A549 (cell line): ENCODE measurements at regions not wholly inside any gene's neighbourhood (a gene's known extent, or its start where the extent isn't known, plus 50 kb on each side); places are given as distances from the start of the nearest gene placed in this dataset.

ENCODE experiments used
- ATAC-seq, 2 experiments: fragments of 200-7000 bp in 1 of 2; fragments of >200 bp in 1 of 2; cut with Nextera tagmentation in 1 of 2; cut with Tn5 transposase in 1 of 2; 3 replicates each; pipeline versions ENCODE4 v1.8.0 to v1.9.1; 2018 to 2020; ENCODE audit warnings: mild to moderate bottlenecking in 1 of 2, moderate library complexity in 1 of 2
- CTCF ChIA-PET: fragments of 300-600 bp; sonication (Branson Sonifier 250); formaldehyde crosslinking; extraction: SDS; loops from one replicate; lab custom pipeline; 2021; ENCODE audit warnings: antibody characterized with exemption, inconsistent platforms; lab: Yijun Ruan, JAX
- POLR2A ChIA-PET: fragments of 350-600 bp; formaldehyde crosslinking; extraction: SDS; loops from one replicate; lab custom pipeline; 2021; ENCODE audit warnings: antibody characterized with exemption, inconsistent platforms; lab: Yijun Ruan, JAX
- DNase-seq, 2 experiments: peaks; one replicate each; pipeline versions ENCODE4 v3.0.0 to v3.0.0-alpha.2; 2011 to 2016; ENCODE audit warnings: low read depth in 1 of 2, low spot score in 1 of 2
- FAIRE-seq: peaks from 2 replicates; lab custom pipeline; 2011; peaks lifted over from hg19 to GRCh38; lab: Jason Lieb, UNC
- H3K27ac ChIP-seq, 2 experiments: fragments of >200 bp; sonication (Bioruptor Twin); formaldehyde crosslinking; 3 replicates each; pipeline ENCODE4 v1.5.1; 2016 to 2017
- H3K4me1 ChIP-seq: fragments of >200 bp; sonication (Bioruptor Twin); formaldehyde crosslinking; 3 replicates; pipeline ENCODE4 v1.6.1; 2016
- H3K4me2 ChIP-seq: fragments of >200 bp; sonication (Bioruptor Twin); formaldehyde crosslinking; 3 replicates; pipeline ENCODE4 v1.6.1; 2016
- H3K4me3 ChIP-seq: fragments of >200 bp; sonication (Bioruptor Twin); formaldehyde crosslinking; 3 replicates; pipeline ENCODE4 v1.5.1; 2016
- H3K9me3 ChIP-seq: fragments of >200 bp; sonication (Bioruptor Twin); formaldehyde crosslinking; 3 replicates; pipeline ENCODE4 v1.6.1; 2016
- BHLHE40 ChIP-seq: IDR thresholded peaks from 2 replicates; pipeline ENCODE4 v1.6.1; 2012; ENCODE audit warnings: low read depth, low read length, inconsistent platforms
- CHD2 ChIP-seq: fragments of 150-350 bp; IDR thresholded peaks from 2 replicates; pipeline ENCODE4 v1.6.1; 2014; ENCODE audit warnings: low read length; ENCODE audit not compliant: partially characterized antibody
- EHMT2 ChIP-seq: fragments of 200-600 bp; sonication (generic); IDR thresholded peaks from 2 replicates; pipeline ENCODE4 v1.6.1; 2016; ENCODE audit warnings: antibody characterized with exemption, low read depth, mild to moderate bottlenecking, moderate library complexity
- EP300 ChIP-seq, 2 experiments: fragments of >200 bp; sonication (Bioruptor Twin); formaldehyde crosslinking; IDR thresholded peaks; 2 replicates in 1 of 2; 3 replicates in 1 of 2; pipeline ENCODE4 v1.6.1; 2016 to 2017
- FOSB ChIP-seq: fragments of 250-450 bp; sonication (Bioruptor Pico); IDR thresholded peaks from 2 replicates; pipeline ENCODE4 v1.5.0; 2020; ENCODE audit warnings: mild to moderate bottlenecking, moderate library complexity
- FOXS1 ChIP-seq: fragments of 250-450 bp; sonication (Bioruptor Pico); IDR thresholded peaks from 2 replicates; pipeline ENCODE4 v1.5.0; 2020; ENCODE audit warnings: mild to moderate bottlenecking, moderate library complexity
- HDAC2 ChIP-seq: fragments of 200-600 bp; sonication (generic); IDR thresholded peaks from 2 replicates; pipeline ENCODE4 v1.6.1; 2016
- HES2 ChIP-seq: fragments of >200 bp; sonication (Bioruptor Twin); formaldehyde crosslinking; IDR thresholded peaks from 2 replicates; pipeline ENCODE4 v1.6.1; 2016
- JUN ChIP-seq, 2 experiments: fragments of >200 bp; sonication (Bioruptor Twin); formaldehyde crosslinking; IDR thresholded peaks; 2 replicates in 1 of 2; 3 replicates in 1 of 2; pipeline ENCODE4 v1.6.1; 2016 to 2017
- MAFK ChIP-seq: fragments of 450-650 bp; IDR thresholded peaks from 2 replicates; pipeline ENCODE4 v1.6.1; 2014; ENCODE audit not compliant: partially characterized antibody
- MAX ChIP-seq: IDR thresholded peaks from 2 replicates; pipeline ENCODE4 v1.6.1; 2012
- MAZ ChIP-seq: fragments of 150-350 bp; IDR thresholded peaks from 2 replicates; pipeline ENCODE4 v1.6.1; 2014; ENCODE audit warnings: antibody characterized with exemption, low read depth, low read length, borderline replicate concordance
- MYC ChIP-seq: IDR thresholded peaks from 2 replicates; pipeline ENCODE4 v1.6.1; 2012; ENCODE audit warnings: mild to moderate bottlenecking, inconsistent platforms, low read length, improper control_type of control experiment, borderline replicate concordance
- NR3C1 ChIP-seq: fragments of >200 bp; sonication (Bioruptor Twin); formaldehyde crosslinking; IDR thresholded peaks from 3 replicates; pipeline ENCODE4 v1.6.1; 2017
- POLR2AphosphoS2 ChIP-seq: conservative IDR thresholded peaks from 2 replicates; pipeline ENCODE4 v1.6.1; 2012; ENCODE audit warnings: low read length, improper control_type of control experiment, inconsistent platforms
- RAD21 ChIP-seq, 2 experiments: fragments of >200 bp in 1 of 2; sonication (Bioruptor Twin) in 1 of 2; formaldehyde crosslinking in 1 of 2; IDR thresholded peaks in 1 of 2; conservative IDR thresholded peaks in 1 of 2; 2 replicates in 1 of 2; 3 replicates in 1 of 2; pipeline ENCODE4 v1.6.1; 2012 to 2018; ENCODE audit warnings: inconsistent platforms in 1 of 2
- RARB ChIP-seq: fragments of 250-450 bp; sonication (Bioruptor Pico); IDR thresholded peaks from 2 replicates; pipeline ENCODE4 v1.8.0; 2021; ENCODE audit warnings: mild to moderate bottlenecking, moderate library complexity
- REST ChIP-seq: fragments of 200-600 bp; sonication (generic); IDR thresholded peaks from 2 replicates; pipeline ENCODE4 v1.6.1; 2016; ENCODE audit warnings: antibody characterized with exemption, mild to moderate bottlenecking, moderate library complexity
- RFX5 ChIP-seq: fragments of 450-650 bp; IDR thresholded peaks from 2 replicates; pipeline ENCODE4 v1.7.1; 2014; ENCODE audit warnings: antibody characterized with exemption, mild to moderate bottlenecking, moderate library complexity
- SREBF2 ChIP-seq: fragments of 450-650 bp; IDR thresholded peaks from 2 replicates; pipeline ENCODE4 v1.6.1; 2014; ENCODE audit warnings: mild to moderate bottlenecking, moderate library complexity
- TFCP2L1 ChIP-seq: fragments of 250-450 bp; sonication (Bioruptor Pico); IDR thresholded peaks from 2 replicates; pipeline ENCODE4 v1.5.0; 2021; ENCODE audit warnings: mild to moderate bottlenecking
- ZSCAN20 ChIP-seq: fragments of 250-450 bp; sonication (Bioruptor Pico); IDR thresholded peaks from 2 replicates; pipeline ENCODE4 v1.8.0; 2022; ENCODE audit warnings: mild to moderate bottlenecking, moderate library complexity
- WGBS: methylation state at CpG from one replicate; pipeline ENCODE4 v1.1.6; 2017; ENCODE audit errors: missing lambda C conversion rate; 5-methylcytosine and 5-hydroxymethylcytosine counted together

GRCh38 chr13:47374741-47375140, 477.9 kb upstream of the HTR2A start:
- Histone ChIP-seq H3K27ac (no peak overlapping the region), H3K9me3 (no peaks in the 10 kb centered on the region), H3K4me2 (no peak overlapping the region), H3K4me3 (no peak overlapping the region), H3K4me1 (no peaks in the 10 kb centered on the region)
- TF ChIP-seq MYC (no peak), JUN (IDR thresholded peaks at IDR 0.05) (no peak), BHLHE40 (no peak), EP300 (IDR thresholded peaks at IDR 0.05) (no peak), FOXS1 (CRISPR knock-in tag) (no peak), TFCP2L1 (CRISPR knock-in tag) (no peak), MAX (no peak), MAZ (no peak), CHD2 (no peak)
- FAIRE-seq (no peak), DNase-seq (no peak), ATAC-seq (no peak)
- ChIA-PET POLR2A (no interaction called here), CTCF (no interaction called here)
- 0% methylated on average over 1 of the region's 1 CpG for WGBS

GRCh38 chr13:47372751-47373150, 475.9 kb upstream of the HTR2A start:
- no peaks in the 10 kb centered on the region for H3K4me1 ChIP-seq
- H3K9me3 ChIP-seq, result no peaks in the 10 kb centered on the region
- DNase-seq (no peak), ATAC-seq (no peak), FAIRE-seq (no peak)
- H3K27ac ChIP-seq, result no peak overlapping the region
- H3K4me2 ChIP-seq, result no peak overlapping the region
- WGBS, result 0% methylated on average over 1 of the region's 1 CpG
- TF ChIP-seq POLR2AphosphoS2, result no peak
- TF ChIP-seq TFCP2L1 (CRISPR knock-in tag), result no peak
- no peak for TF ChIP-seq NR3C1
- TF ChIP-seq RARB (CRISPR knock-in tag), result no peak
- TF ChIP-seq HDAC2, result no peak
- no peak for TF ChIP-seq JUN (IDR thresholded peaks at IDR 0.05)
- TF ChIP-seq RFX5, result no peak
- no peak for TF ChIP-seq FOXS1 (CRISPR knock-in tag)
- no peak for TF ChIP-seq ZSCAN20
- no peak for TF ChIP-seq FOSB (CRISPR knock-in tag)
- TF ChIP-seq SREBF2, result no peak
- no peak for TF ChIP-seq HES2
- TF ChIP-seq EHMT2, result no peak
- no peak for TF ChIP-seq MAZ
- TF ChIP-seq, all 56 proteins: peak for 0
- ChIA-PET CTCF (no interaction called here), POLR2A (no interaction called here)
- H3K4me3 ChIP-seq, result no peak overlapping the region

GRCh38 chr13:47351798-47352197, 454.9 kb upstream of the HTR2A start:
- H3K4me3 ChIP-seq, result no peak overlapping the region
- POLR2A ChIA-PET, result no interaction called here
- FAIRE-seq, result no peak
- no peak overlapping the region for H3K4me2 ChIP-seq
- TF ChIP-seq MAFK (peak; percentile 19), RAD21 (conservative IDR thresholded peaks at IDR 0.05 in 1 of 2, IDR thresholded peaks at IDR 0.05 in 1 of 2) (no peak), REST (no peak)
- CTCF ChIA-PET, result interaction anchor here (1.2 kb wide), 1 partner anchor 26 kb away, joined by 3 read pairs; no protein-coding TSS in a partner anchor
- DNase-seq, result no peak
- no peaks in the 10 kb centered on the region for H3K9me3 ChIP-seq
- H3K27ac ChIP-seq, result no peak overlapping the region
- ATAC-seq, result no peak
- H3K4me1 ChIP-seq, result no peaks in the 10 kb centered on the region
- 5% methylated on average over 3 of the region's 3 CpGs for WGBS
